ENCODE measurements at regions not wholly inside any gene's neighbourhood (a gene's known extent, or its start where the extent isn't known, plus 50 kb on each side); places are given as distances from the start of the nearest gene placed in this dataset.
"Not testable (repeated sequence)": the region's sequence is repeated elsewhere in the genome, so short reads cannot be mapped to it uniquely, and the experiment has no call there.

DNA sequence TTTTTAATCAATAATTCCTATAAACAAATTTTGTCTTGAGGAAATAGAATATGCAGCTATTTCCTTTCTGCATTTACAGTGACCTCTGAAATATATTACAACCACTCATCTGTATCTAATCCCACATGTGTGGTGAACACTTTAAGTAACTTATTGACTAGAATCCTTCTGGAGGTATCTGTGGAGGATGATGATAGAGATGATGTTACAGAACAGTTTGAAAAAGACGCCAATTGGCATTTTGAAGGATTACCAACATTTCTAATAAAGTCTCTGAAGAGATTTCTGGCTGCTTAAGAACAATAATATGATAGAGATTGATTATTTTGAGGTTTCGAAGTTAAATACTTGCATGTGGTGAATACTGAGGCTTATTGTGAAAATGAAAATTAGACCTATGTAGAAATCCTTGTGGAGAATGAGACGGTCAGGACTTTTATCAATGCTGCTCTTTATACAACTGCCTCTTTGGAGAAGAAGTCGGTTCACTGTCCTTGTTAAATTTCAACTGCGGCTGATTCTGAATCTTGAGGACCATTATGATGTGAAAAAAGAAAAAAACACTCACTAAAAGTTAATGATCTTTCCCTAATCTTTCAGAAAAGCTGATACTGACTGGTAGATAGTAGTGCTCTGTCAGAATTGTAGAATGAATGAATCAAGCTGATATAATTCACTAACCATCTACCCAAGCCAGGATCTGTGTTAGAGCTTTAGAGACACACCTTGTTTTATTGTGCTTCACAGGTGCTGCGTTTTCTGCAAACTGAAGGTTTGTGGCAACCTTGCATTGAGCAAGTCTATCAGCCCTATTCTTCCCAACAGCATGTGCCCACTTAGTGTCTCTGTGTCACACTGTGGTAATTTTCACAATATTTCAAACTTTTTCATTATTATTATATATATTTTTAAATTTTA is 204.7 kb downstream of the SPRY1 start:
- DNase-seq (ENCODE audit: low read depth in 2 of 2), result no peak

DNA sequence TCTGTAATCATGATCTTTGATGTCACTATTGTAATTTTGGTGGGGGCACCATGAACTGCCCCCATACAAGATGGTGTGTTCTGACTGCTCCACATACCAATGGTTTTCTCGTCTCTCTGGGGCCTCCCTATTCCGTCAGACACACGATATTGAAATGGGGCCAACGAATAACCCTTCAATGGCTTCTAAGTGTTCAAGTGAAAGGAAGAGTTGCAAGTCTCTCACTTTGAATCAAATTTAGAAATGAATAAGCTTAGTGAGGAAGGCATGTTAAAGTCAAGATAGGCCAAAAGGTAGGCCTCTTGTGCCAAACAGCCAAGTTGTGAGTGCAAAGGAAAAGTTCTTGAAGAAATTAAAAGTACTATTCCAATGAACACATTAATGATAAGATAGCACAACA is 205.4 kb downstream of the SPRY1 start:
- no peak for DNase-seq (ENCODE audit: low read depth in 2 of 2)

DNA sequence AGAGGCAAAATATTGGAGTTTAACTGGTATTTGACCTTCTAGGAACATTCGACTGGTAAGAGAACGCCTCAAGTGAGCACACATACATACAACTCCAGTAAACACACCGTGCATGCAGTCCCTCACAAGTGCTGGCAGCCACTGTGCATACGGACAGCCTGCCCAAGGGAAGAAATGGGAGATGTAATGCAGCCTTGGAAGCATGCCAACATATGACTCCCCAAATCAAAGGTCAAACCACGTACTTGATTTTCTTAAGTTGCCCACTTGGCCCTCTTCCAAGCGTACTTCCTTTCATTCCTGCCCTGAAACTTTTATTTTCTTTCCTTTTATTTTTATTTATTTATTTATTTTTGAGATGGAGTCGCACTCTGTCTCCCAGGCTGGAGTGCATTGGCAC is 206.6 kb downstream of the SPRY1 start:
- no peak for DNase-seq (ENCODE audit: low read depth in 2 of 2)

DNA sequence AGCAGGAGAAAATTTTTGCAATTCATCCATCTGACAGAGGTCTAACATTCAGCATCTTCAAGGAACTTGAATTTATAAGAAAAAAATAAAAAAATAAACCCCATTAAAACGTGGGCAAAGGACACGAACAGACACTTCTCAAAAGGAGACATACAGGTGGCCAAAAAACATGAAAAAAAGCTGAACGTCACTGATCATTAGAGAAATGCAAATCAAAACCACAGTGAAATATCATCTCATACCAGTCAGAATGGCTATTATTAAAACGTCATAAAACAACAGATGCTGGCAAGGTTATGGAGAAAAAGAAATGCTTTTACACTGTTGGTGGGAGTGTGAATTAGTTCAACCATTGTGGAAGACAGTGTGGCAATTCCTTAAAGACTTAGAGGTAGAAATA is 209.2 kb downstream of the SPRY1 start:
- DNase-seq (ENCODE audit: low read depth in 2 of 2), result not testable (repeated sequence)

DNA sequence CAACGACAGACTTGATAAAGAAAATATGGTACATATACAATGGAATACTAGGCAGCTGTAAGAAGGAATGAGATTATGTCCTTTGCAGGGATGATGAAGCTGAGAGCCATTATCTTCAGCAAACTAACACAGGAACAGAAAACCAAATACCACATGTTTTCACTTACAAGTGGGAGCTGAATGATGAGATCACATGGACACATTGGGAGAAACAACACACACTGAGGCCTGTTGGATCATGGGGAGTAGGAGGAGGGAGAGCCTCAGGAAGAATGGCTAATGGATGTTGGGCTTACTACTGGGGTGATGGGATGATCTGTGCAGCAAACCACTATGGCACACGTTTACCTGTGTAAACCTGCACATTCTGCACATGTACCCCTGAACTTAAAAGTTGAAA is 209.7 kb downstream of the SPRY1 start:
- no peak for DNase-seq (ENCODE audit: low read depth in 2 of 2)

DNA sequence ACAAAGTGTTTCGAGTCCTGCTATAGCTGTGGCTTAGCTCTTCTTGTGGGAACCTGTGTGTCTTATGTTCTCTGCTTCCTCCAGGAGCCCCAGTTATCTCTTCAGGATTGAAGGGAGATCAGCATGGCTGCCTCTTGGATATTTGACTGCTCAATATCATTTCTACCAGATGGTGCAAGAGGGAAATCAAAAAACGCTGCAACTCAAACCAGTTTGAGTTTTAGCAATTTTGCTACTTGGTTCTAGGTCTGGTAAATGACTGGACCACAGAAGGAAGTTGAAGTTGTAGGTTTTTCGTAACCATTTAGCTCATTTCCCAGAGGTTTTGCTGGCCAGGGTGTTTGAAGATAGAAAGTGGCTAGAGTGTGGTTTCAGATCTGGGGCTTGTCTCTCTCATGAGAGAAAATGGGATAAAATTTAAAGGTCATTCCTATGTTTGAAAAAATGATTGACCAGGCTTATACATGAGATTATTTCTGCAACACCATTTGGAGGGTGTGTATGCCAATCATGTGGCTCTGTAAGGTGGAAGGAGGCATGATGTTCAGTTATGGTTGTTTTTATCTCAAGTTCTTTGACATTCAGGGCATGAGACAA is 210.4 kb downstream of the SPRY1 start:
- no peak for DNase-seq (ENCODE audit: low read depth in 2 of 2)

DNA sequence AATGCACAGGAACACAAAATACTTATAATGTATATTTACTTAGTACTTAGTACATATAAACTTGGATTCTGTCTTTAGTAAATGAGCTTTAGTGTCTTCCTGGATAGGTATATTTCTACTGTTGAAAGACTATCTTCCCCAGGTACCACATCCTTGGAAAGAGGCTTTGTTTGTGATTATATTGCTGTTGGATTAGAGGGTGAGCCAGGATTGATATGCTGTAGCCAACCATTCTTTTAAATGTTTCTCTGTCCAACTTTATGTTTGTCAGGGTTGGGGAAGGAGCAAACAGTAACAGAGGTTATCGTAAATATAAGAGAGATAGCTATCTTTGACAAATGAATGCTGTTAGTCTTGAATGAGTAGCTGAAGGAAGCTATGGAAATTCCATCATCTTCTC is 213.2 kb downstream of the SPRY1 start:
- no peak for DNase-seq (ENCODE audit: low read depth in 2 of 2)

DNA sequence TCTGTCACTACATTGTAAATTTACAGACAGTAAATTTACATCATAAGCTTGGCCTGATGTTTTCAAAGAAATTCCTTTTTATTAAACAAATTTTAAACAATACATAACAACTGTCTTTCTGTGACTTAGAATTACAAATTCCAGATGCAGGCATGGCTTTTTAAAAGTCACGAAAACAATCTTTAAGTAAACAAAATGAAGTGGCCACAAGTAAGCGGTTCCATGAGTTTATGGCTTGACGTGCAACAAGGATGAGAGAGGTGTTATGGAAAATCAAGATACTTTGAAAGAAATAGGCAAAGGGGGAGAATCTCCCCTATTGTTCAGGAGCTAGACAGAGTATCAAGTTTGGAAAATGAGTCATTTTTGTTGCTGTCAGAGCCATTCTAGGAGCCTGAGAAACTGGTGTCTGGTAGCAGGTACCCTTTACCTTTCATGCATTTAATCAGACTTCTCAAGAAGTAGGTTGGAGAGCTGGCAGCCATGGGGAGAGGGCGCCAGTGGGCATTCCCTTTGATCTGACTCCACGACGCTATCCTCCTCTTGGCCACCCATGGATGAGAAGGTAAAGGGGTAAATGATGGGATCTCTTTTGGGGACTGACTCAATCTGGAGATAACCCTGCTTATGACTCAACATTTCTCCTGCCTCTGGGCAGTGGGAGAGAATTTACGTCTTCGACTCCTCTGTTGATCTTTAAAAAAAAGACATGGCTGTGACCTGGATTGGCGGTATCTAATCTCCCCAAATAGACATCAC is 217.2 kb downstream of the SPRY1 start:
- no peak for DNase-seq (ENCODE audit: low read depth in 2 of 2)

DNA sequence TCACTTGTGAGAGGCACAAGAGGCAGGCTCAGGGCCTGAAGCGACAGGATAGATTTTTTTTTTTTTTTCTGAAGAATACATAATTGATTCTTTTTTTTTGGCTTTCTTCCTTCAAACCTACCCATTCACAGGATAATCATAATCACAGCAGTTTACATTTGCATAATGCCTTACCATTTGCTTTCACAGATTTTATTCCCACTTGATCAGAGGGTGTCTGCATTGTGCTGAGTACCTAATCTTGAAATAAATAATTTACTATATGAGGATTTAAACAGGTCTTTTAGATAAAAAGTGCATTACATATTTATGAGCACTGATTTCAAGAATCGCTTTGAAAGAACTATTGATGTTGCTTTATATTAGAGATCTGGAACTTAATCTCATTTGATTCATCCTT is 219.3 kb downstream of the SPRY1 start:
- DNase-seq (ENCODE audit: low read depth in 2 of 2), result no peak

DNA sequence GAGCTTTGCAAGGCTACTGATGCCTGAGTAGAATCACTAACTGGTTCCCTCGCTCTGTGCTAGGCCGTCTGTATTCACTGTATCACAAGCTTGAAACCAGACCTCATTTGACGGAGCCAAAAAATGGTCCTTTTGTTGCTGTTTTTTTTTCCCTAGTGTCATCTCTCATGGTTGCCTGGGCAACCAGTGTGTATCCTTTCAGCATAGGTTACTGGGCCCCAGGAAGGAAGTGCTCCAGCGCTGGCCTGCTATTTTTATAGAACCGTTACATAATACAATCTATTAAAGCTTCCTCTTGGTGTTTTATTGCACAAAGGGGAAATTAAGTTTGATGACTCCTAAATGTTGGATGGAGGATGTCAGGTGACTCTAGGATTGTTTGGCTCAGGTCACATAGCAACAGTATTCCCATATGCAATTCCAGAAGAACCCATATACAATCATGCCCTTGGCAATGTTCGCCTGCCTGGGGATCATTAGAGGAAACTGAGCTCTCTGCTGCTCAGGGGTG is 220.4 kb downstream of the SPRY1 start:
- no peak for DNase-seq (ENCODE audit: low read depth in 2 of 2)

DNA sequence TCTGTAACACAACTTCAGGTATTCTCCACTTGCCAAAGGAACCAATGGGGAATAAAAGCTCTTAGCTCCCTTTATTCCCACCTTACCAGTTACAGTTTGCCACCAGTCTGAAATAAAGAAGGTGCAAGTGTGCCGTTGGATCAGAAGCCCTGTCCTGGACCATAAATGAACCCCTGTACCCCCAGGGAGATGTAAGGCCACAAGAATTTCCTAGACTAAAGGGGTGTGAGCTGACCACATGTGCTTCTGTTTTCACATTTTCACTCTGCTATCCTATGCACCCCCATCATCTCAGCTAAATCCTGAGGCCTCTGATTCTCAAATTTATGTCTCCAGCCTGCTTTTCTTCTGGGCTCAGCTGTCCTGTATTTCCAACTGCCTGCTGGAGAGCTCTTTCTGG is 221.2 kb downstream of the SPRY1 start:
- DNase-seq (ENCODE audit: low read depth in 2 of 2), result no peak

DNA sequence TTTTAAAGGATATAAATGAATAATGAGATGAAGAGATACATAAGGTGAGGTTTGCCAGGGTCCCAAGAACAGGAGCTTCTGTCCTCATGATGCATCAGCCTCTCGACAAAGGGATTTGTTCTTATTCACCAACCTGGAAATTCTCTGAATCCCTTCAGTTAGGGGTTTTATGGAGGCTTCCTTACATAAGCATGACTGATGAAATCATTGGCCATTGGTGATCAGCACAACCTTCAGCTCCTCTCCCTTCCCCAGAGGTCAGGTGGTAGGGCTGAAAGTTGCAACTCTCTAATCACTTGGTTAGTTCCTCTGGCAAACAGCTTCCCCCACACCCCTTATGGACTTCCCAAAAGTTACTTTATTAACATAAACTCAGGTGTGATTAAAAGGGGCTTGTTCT is 222.0 kb downstream of the SPRY1 start:
- no peak for DNase-seq (ENCODE audit: low read depth in 2 of 2)

DNA sequence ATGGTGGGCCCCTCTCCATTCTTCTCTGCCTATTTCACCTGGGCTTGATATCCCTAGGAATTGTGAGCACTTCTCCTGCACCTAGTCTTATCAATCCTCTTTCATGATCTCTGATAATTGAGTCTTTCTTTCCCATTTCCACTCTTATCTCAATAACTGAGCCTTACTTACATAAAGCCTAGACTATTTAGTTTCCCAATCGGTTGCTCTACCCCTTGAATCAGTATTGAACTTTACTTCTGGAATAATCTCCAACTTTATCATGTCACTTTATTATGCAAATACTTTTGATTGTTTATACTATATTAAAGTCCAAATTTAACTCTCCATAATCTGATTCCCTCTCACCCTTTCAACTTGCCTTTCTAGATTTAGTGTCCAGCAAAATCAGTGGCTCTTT is 222.7 kb downstream of the SPRY1 start:
- no peak for DNase-seq (ENCODE audit: low read depth in 2 of 2)

DNA sequence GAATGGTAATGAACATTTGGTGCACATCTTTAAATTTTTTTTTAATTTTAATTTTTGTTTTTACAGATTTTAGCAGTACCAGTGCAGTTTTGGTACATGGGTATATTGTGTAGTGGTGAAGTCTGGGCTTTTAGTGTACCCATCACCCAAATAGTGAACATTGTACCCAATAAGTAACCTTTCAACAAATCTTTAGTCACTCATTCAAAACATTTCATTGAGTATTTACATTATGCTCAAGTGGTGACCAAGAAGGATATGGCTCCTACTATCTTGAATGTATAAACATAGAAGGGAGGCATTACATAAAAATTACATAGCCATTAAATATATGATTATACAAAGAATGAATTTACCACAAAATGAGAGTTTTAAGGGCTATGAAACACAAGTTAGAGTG is 223.3 kb downstream of the SPRY1 start:
- DNase-seq (ENCODE audit: low read depth in 2 of 2), result no peak

DNA sequence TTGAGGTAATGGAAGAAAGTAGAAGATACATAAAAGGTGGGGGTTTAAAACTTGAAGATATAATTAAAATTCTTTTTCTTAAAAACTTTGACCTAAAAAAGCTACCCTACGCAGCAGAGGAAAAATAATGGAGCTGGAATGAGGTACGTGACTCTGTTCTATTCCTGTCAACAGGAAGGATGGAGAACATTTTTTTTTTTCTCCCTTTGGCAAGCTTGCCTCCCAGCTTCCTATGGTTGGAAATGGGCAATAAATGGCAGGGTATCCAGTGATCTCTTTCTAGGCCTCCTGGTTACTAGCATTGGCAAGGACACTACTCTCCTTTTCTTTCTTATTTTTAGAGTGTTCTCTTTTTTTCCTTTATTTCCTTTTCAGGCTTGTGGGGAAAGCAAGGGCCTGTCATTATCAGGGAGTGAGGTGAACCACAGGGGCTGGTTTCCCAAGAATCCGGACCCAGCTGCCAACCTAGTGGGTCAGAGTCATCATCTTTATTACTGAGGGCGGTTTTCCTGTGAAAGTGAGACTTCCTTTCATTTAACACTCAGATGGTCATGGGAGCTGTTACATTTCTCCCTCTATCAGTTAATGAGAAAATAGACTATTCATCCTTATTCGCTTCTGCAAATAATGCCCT is 224.6 kb downstream of the SPRY1 start:
- DNase-seq (ENCODE audit: low read depth in 2 of 2), result no peak

DNA sequence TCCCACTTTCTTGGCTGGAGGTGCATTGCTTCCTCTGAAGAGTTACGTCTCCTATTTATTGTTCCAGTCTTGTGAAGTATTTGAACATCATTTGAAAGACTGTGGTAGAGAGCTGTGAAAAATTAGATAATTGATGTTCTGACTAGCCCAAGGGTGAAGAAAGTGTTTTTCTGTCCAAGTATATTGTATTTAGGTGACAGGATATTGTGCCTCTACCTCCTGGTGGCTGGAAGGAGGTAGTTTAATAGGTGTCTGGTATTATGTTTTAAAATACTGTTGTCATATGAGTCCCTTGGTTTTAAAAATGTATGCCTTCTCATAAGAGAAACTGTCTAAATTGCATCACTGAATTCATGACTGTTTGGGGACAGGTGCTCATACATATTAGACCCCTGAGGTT is 226.0 kb downstream of the SPRY1 start:
- no peak for DNase-seq (ENCODE audit: low read depth in 2 of 2)

DNA sequence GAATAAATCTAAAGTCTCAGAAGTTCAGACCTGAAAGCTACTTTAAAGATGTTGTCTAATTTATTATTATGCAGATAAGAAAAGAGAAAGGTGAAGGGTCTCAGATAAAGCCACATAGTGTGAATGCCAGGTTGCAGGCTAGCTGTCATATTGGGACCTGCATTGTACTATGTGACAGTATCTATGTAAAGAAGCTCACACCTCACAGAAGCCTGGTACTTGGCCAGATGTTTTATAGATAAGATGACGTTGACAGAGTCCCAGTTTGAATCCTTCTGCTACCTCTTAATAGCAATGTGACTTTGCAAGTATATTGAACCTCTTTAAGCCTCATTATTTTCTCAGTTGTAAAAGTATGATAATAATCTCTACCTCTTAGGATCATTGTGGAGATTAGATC is 227.0 kb downstream of the SPRY1 start:
- DNase-seq (ENCODE audit: low read depth in 2 of 2), result no peak

DNA sequence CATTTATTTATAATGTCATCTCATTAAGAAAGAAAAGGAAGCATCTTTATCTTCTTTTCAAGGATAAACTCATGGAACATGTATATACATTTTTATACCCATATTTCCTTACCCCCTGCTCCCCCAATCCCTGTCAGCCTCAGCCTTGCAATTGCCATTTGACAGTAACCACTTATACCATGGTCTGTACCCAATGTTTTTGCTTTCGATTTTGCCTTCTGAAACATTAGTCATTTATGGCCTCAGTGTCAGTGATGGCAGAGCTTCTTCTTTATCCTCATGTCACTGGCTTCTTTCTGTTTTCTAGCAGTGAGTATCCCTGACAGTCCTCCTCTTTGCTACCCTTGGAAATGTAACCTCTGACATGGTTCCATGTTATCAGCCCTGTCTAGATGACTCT is 228.4 kb downstream of the SPRY1 start:
- no peak for DNase-seq (ENCODE audit: low read depth in 2 of 2)

DNA sequence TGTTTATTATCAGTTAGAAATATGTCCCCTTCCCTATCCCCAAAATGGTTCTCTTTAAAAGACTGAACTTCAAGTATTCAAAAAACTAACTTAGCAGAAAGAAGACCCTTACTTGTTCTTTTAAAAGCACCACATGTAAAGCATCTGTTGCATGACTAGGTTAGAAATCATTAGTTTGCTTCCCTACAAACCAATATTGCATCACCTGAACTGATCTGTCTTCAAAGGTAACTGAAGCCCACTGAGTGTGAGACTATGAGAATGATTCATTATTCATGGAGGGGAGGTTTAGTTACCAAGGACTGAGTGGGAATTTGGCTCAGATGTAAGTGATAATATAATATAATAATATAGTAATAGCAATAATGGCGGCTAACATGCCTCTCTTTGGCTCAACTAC is 231.7 kb downstream of the SPRY1 start:
- DNase-seq (ENCODE audit: low read depth in 2 of 2), result no peak

DNA sequence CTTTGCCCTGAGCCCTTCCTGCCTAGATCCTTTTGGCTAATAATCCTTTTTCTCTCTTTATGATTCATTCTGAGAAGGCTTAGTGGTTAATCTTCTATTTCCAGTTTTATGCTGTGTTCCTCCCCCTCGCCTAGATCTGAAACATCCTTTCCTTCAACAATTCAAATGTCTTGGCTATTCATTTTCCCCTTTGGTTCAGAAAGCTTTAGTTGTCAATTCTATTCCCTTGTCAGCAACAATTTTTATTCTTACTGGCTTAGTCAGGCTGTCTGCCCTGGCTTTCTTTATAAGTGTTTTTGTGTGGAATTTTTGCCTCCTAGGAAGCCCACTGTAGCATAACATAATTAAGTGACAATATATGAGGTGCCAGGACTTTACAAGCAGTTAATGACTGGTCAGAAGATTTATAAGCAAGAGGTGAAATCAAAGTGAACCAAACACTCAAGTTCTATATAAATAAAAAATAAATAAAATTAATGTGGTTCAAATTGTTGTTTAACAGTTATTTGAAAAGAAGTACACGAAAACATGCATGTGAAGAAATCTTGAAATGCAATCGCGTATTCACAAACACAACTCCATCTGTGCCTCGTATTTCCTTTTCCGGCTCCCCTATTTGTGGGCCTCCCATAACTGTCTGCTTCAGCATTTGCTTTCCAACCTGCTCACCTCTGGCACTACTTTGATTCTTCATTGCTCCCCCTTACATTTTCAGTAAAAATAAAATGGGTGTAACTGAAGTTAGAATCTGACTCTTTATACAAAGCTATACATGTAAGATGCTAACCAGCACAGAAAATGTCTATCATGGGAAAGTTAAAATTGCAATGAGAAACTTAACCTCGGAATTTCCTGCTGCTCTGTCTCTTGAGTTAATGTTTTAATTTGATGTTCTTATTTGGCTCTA is 235.4 kb downstream of the SPRY1 start:
- no peak for DNase-seq (ENCODE audit: low read depth in 2 of 2)

DNA sequence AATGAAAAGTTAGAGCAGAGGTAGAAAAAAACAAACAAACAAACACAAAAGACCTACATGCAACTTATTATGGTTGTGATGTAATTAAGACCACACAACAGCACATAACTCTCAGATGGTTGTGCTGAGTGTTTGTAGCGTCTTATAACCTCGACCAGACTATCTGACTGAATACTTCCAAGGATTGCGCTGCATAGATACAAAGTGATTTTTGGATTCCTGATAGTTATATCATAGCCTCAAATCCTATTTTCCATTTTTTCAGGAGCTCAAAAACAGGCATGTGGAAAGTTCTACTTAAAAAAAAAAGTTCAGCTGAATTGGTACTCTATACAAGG is 236.1 kb downstream of the SPRY1 start:
- no peak for DNase-seq (ENCODE audit: low read depth in 2 of 2)
